GM03348 (cell line): ENCODE measurements at regions not wholly inside any gene's neighbourhood (a gene's known extent, or its start where the extent isn't known, plus 50 kb on each side); places are given as distances from the start of the nearest gene placed in this dataset.
A peak's percentile ranks its signal among the peaks of the same experiment; 100 is the strongest.
"Not testable (repeated sequence)": the region's sequence is repeated elsewhere in the genome, so short reads cannot be mapped to it uniquely, and the experiment has no call there.

Source experiments
- DNase-seq: peaks from one replicate; pipeline ENCODE4 v3.0.0; 2012; ENCODE audit warnings: low spot score

- no peak for DNase-seq
Measured at GRCh38 chr6:4491501-4492260, 284.5 kb upstream of the CDYL start.

- DNase-seq, result no peak
Measured at GRCh38 chr6:4489538-4489937, 286.7 kb upstream of the CDYL start.

- DNase-seq, result no peak
Measured at GRCh38 chr6:4488389-4488788, 287.8 kb upstream of the CDYL start.

GRCh38 chr6:4487538-4487937 lies 288.7 kb upstream of the CDYL start:
- no peak for DNase-seq

GRCh38 chr6:4486568-4487315 lies 289.5 kb upstream of the CDYL start:
- DNase-seq, result no peak

- DNase-seq, result no peak
Measured at GRCh38 chr6:4485735-4486134, 290.5 kb upstream of the CDYL start.

- DNase-seq, result no peak
Measured at GRCh38 chr6:4482461-4482860, 293.7 kb upstream of the CDYL start.

- DNase-seq, result no peak
Measured at GRCh38 chr6:4480788-4481735, 295.1 kb upstream of the CDYL start.

- no peak for DNase-seq
Measured at GRCh38 chr6:4478098-4478497, 298.1 kb upstream of the CDYL start.

GRCh38 chr6:4474810-4475209 lies 301.4 kb upstream of the CDYL start:
- DNase-seq, result no peak

- no peak for DNase-seq
Measured at GRCh38 chr6:4472969-4473642, 303.1 kb upstream of the CDYL start.

GRCh38 chr6:4472222-4472621 lies 304.0 kb upstream of the CDYL start:
- no peak for DNase-seq

- DNase-seq, result not testable (repeated sequence)
Measured at GRCh38 chr6:4471515-4471914, 304.7 kb upstream of the CDYL start.

GRCh38 chr6:4470698-4471210 lies 305.4 kb upstream of the CDYL start:
- no peak for DNase-seq

GRCh38 chr6:4466769-4467480 lies 309.3 kb upstream of the CDYL start:
- no peak for DNase-seq

GRCh38 chr6:4466261-4466660 lies 309.9 kb upstream of the CDYL start:
- DNase-seq, result no peak

GRCh38 chr6:4464638-4465037 lies 311.6 kb upstream of the CDYL start:
- no peak for DNase-seq

- DNase-seq, result no peak
Measured at GRCh38 chr6:4463236-4463635, 313.0 kb upstream of the CDYL start.

- peak; percentile 70 for DNase-seq
Measured at GRCh38 chr6:4460586-4461475, 315.4 kb upstream of the CDYL start.

GRCh38 chr6:4459996-4460395 lies 316.2 kb upstream of the CDYL start:
- no peak for DNase-seq
